GM19395 (cell line): ENCODE measurements at regions not wholly inside any gene's neighbourhood (a gene's known extent, or its start where the extent isn't known, plus 50 kb on each side); places are given as distances from the start of the nearest gene placed in this dataset.

Source experiments
- ATAC-seq: cut with Tn5 transposase; IDR thresholded peaks from one replicate; pipeline ENCODE4 v1.9.1; 2021; ENCODE audit warnings: mild to moderate bottlenecking, moderate library complexity; ENCODE audit not compliant: unreplicated experiment

DNA sequence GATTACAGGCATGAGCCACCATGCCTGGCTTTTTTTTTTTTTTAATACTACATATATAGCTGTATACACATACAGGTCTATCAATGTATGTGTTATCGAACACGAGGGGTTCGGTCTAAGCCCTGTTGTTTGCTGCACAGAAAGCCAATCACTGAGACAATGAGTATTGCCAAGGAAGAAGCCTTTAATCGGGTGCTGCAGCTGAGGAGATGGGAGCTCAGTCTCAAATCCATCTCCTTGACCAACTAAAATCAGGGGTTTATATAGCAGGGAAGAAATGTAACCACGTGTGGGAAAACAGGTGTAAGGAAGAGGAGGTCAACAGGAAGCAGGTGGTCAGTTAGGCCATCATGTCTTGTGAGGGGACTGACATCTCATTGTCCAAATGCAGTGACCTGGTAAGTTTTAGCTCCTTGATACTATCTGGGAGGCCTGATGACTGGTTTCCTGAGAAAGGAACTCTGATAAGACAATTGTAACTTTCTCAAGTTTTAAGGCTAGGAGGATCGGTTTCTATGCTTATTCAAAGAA lies 80.9 kb upstream of the MAP1LC3B2 start:
- no peak for ATAC-seq

DNA sequence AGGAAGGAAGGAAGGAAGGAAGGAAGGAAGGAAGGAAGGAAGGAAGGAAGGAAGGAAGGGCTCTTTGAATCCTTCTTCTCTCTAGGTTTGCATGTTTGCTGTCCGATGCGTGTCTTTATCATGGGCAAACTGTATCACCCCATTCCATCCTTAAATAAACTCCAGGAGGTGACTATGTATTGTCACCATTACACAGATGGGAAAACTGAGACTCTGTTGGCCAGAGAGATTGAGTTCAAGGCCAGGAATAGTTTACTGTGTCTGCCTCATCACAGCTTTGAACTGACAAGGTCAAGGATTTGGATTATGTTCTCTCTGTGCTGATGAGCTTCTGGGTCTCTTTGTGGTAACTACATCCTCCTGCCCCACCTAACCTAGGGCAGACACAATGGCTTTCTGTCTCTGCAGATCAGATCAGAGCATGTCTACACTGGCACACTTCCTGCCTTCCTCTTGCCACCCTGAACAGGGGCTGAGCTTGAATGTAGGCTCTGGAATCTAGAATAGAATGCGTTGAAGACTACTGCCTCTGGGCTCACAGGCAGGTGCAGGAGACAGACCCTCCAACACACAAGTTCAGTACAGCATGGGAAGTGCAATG lies 78.9 kb upstream of the MAP1LC3B2 start:
- no peak for ATAC-seq

DNA sequence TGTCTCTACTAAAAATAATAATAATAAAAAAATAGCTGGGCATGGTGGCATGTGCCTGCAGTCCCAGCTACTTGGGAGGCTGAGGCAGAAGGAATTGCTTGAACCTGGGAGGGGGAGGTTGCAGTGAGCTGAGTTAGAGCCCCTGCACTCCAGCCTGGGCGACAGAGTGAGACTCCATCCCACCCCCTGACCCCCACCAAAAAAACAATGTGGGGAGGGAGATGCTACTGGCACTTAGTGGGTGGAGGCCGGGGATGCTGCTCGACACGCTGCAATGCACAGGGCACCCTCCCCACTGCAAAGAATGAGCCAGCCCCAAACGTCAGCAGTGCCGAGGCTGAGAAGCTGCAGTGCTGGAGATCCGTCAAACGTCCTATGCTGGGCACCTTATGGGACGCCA lies 77.5 kb upstream of the MAP1LC3B2 start:
- ATAC-seq = no peak

DNA sequence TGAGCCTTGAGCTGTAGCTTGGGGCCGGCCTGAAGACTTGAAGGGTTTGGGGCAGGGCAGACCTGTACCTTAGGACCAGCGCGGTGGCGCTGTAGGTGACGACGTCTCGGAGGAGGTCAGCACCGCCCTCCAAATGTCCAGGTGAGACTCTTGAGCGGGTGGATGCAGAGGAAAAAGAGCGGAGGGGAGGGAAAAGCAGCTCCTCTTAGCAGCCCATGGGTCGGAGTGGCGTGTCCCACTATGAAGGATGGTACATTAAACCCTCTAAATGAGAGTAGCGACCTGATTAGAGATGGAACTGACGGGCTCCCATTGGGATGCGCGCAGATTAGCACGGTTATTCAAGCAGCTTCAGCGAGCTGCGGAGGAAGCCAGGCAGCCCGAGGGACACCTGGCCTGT lies 77.0 kb upstream of the MAP1LC3B2 start:
- no peak for ATAC-seq

DNA sequence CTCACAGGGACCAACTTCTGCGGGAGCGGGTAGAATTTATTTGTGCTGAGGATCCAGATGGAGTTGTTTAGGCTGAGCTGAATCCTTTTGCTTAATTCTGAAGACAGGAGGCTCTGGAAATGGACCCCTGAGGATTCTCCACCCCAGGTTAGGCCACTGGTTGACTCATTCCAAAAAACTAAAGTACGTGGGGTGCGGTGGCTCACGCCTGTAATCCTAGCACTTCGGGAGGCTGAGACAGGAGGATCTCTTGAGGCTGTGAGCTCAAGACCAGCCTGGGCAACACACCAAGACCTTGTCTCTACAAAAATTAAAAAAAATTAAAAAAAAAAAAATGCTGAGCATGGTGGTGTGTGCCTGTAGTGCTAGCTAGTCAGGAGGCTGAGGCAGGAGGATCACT lies 76.3 kb upstream of the MAP1LC3B2 start:
- ATAC-seq = no peak

DNA sequence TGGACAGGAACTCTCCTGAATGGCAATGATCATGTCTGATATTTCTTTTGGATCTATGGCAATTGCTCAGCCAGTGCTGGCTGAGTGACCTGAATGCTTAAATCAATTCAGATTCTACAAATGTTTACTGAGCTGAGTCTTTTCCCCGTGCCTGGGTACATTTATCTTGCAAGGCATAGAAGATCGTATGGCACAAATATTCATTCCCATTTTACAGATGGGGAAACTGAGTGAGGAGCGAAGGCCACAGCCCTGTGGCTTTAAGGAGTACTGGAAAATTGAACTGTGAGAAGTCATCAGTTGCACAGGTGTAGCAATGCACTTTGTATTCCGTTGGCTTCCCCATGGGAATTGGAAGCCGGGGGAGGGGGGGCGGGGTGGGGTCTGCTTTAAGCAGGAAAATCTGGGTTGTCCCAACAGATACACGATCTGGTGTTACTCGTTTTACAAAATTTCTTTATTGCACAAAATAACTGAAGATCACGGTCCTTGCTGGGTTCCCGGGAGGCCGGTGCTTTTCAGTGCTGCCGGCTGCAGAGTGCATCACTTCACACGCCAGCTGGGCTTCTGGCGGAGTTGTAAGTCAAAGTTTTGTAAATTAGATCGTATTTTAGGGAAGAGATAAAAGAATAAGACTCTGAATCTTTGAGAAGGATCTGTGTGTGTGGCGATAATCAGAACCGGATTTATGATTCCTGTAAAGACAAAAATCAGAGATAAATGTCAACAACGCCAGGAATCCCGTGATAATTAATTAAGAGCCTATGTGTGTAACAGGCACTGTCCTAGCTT lies 75.0 kb upstream of the MAP1LC3B2 start:
- no peak for ATAC-seq

DNA sequence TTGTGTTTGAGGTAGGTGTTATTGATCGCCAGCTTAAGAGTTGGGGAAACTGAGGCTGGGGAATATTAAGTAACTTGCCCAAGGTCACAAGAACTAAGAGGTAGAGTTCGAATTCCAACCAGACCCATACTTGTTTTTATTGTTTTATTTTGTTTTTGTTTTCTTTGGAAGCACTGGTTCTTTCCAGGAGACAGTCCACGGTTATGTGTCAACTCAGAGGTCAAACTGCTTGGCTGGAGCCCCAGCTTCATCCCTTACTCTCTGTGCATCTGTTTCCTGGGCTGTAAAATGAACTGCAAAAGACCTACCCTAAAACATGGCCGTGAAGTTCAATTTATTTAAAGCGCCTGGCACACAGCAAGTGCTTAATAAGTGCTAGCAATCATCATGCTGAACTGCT lies 74.4 kb upstream of the MAP1LC3B2 start:
- no peak for ATAC-seq

DNA sequence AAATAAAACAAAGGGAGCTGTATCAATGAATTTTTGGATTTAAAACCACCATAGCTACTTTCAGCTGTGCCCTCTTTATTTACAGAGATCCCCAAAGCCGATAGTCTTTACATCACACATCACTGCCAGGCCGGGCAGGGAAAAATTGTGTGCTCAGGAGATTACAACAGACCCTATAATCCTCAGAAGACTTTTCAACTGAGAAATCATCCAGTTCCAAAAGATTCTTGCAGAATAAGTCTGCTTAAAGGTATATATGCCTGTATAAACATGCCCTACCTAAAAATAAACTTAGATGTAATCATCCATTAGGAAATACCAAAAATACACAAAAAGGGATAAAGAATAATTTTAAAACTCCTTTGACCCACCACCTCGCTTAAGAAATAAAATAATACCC lies 70.1 kb upstream of the MAP1LC3B2 start:
- no peak for ATAC-seq

DNA sequence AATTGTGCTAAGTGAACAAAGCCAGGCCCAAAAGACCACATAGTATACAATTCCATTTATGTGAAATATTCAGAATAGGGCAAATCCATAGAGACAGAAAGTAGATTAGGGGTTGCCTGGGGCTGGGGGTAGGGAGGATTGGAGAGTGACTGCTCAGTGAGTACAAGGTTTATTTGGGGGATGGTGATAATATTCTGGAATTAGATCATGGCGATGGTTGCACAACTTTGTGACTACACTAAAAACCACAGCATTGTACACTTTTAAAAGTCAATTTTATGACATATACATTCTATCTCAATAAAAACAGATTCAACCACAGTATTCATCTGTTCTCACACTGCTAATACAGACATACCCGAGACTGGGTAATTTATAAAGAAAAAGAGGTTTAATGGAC lies 68.7 kb upstream of the MAP1LC3B2 start:
- no peak for ATAC-seq

DNA sequence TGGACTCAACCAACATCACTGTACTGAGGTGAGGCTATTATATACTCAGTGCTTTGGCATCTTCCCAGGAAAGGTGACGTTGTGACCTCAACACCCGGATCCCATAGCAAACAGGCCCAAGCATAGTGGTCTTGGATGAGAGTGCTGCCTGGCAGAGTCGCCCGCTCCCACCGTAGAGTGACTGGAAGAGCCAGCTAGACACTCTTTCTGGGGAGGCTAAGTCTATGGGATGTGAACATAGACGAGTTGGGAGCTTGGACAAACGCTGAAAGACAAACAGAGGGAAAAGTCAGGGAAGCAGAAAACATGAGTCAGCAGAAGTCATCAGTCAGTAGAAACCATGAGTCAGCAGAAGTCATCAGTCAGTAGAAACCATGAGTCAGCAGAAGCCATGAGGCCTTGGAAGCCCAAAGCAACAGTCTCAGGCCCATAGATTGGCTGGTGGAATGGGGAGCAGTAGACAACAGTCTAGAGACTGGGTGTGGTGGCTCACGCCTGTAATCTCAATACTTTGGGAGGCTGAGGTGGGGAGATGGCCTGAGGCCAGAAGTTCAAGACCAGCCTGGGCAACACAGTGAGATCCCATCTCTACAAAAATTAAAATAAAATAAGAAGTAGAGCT lies 66.4 kb upstream of the MAP1LC3B2 start:
- ATAC-seq = no peak

DNA sequence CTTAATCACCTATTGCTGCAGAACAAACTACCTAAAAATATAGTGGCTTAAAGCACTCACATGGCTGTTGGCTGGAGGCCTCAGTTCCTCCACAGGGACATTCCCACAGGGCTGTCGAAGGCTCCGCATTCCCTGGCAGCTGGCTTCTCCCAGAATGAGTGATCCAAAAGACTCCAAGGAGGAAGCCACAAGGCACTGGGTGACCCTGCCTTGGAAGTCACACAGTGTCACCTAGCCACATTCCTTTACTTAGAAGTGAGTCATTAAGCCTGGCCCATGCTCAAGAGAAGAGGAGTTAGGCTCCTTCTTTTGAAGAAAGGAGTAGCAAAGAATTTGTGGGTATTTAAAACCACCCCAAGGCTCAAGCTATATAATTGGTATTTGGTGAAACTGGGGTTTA lies 63.9 kb upstream of the MAP1LC3B2 start:
- no peak for ATAC-seq

DNA sequence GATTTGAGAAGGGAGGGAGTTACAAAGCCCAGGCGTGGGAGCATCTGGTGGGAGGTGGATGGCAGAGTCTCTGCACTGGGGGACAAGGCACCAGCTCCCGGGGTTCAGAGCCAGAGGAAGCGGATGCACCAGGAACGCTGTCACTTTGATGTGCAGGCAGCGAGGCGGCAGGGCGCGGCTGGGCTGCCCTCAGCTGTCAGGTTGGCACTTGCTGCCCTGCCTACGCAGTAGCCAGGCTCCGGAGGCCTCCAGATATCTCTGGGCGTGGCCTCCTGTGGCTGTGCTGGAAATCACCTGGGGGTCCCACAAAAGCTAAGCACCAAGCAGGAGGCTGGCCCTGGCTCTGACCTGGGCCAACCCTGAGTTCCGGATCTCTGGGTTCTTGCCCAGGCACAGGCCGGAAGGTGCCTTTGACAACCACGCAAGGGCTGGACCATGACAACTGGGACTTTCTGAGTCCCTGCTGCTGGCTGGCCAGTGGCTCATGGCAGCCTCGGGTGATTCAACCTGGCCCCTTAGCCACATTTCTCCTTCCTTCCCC lies 62.1 kb upstream of the MAP1LC3B2 start:
- ATAC-seq = no peak

DNA sequence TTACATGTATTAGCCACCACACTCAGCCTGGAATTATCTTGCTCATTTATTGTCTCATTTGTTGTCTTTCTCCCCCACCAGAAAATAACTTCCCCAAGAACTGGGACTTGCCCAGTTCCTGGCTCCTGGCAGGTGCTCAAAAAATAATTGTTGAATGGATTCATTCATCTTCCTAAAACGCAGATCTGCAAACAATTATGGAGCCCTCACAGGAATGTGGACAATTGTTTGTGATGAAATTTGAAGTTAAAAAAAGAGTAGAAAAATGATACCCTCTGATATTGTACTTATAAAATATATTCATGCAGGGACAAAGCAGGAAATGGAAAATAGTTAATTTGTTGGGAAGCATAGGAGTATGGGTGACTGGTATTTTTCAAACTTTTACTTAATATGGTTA lies 60.7 kb upstream of the MAP1LC3B2 start:
- ATAC-seq = no peak

DNA sequence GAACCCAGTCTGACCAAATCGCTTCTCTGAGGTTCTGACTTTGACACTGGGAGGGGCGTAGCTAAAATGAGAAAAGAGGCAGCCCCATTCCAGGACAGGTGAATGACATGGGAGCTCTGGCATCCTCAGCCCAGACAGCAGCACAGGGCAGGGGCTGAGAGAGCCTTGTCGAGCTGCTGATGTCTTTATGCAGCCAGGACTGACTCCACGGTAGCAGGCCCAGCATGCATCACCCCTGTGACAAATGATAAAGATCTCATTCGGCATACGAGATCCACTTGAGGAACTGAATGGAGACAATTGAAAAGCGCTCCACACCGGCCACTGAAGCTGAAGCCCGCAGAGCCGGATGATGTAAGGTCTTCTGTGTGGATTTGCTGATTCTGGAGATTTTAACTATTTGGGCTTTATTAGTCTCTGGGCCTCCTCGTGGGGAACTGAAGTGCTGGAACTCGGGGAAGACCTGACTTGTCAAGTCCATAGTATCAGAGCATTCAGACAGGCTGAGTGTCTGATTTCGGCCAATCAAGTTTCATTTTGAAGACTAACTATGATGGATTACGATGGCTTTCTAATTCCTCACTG lies 56.9 kb upstream of the MAP1LC3B2 start:
- ATAC-seq = no peak

DNA sequence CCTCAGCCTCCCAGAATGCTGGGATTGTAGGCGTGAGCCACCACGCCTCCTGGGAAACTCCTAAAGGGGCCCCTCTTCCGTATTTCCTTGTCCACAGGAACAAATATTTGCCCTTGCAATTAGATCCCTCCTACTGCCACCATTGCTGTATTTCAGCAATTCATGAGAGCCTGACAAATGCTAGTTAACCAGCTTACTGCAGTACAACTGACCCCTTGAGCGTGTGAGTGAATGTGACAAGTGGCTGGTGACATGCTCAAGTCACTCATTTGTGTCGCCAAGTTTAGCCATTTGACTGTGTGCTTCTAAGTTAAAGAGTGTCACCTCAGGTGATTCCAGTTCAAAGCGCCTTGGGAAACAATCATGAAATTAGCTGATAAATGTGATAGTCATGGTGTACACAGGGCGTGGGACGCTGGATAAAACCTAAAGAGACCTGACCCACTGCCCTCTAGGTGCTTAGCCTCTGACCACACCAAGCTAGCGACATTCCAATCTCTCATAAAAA lies 56.1 kb upstream of the MAP1LC3B2 start:
- ATAC-seq = no peak

DNA sequence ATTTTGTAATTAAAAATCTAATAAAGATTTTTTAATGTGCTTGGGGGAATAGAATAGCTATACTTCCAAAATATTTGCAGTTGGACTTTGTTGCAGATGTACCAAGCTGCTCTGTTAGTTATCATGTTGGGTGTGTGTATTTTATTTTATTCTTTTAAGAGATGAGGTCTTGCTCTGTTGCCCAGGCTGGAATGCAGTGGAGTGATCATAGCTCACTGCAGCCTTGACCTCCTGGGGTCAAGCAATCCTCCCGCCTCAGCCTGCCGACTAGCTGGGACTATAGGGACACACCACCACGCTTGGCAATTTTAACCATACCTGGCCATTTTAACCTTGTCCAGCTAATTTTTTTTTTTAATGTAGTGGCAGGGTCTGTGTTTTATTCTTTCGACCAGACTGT lies 54.7 kb upstream of the MAP1LC3B2 start:
- no peak for ATAC-seq

DNA sequence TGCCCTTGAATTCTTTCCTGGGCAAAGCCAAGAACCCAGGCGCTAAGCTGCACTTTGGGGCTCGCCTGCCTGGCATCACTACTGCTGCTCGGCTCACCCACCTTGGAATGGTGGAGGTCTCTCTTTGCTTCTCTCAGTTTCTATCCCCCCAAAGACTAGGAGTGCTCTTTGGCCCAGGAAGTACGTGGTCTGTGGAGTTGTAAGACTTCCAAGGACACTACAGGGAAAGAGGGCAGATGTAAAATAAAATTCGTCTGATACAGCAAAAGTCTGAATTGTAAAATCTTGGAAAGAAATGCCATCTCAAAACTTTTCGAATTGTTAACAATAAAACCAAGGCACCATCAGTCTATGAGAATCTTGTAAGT lies 52.5 kb upstream of the MAP1LC3B2 start:
- ATAC-seq = no peak

DNA sequence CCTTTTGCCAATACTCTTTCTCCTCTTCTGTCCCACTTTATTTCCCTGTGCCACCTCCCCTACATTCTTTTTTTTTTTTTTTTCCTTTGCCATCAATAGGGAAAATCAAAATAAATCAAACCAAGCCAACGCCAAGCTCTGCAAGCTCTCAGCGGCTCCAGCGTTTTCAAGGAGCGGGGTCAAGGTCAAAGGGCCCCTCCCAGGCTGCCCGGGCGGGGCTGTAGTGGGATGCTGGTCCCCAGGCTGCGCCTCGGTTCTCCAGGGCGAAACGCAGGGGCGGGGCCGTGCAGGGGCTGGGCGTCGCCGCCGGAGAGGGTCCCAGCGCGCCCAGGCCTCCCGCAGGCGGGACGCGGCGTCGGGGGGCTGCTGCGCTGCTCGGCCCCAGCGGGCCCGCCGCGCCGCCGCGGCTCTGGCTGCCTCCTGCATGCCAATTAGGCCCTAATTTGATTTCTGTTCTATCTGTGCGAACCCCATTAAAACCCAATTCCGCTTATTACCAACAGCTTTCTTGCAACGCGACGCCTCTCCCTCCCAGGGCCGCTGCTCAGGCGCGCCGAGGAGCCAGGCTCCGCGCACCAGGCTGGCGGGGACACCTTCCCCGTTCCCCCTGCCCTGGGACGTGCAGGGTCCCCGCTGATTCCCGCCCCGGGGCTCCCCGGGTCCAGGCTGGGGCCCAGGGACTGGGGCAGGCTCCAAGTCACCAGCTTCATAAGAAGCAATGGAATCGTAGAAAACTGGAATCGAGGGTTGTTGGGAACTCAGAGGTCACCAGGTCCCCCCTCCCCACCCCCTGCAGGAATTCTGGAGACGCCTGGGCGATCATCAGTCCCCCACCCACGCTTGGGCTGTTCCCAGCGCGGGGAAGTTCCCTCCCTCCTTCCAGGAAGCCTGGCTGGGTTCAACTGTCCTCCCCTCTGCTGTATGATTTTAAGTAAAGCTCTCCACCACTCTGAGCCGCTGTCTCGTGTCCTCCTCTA lies 50.7 kb upstream of the MAP1LC3B2 start:
- ATAC-seq = no peak
